WTC11 (cell line): ENCODE measurements at regions not wholly inside any gene's neighbourhood (a gene's known extent, or its start where the extent isn't known, plus 50 kb on each side); places are given as distances from the start of the nearest gene placed in this dataset.

Source experiments
- AFF4 ChIP-seq: sonication (generic); formaldehyde crosslinking; IDR thresholded peaks from 2 replicates; pipeline ENCODE4 v1.8.1; 2023; ENCODE audit warnings: mild to moderate bottlenecking, missing genetic modification reagents, borderline replicate concordance
- CREB1 ChIP-seq: sonication (generic); formaldehyde crosslinking; IDR thresholded peaks from 2 replicates; pipeline ENCODE4 v1.8.0; 2023; ENCODE audit warnings: mild to moderate bottlenecking, missing genetic modification reagents
- CREM ChIP-seq: sonication (generic); formaldehyde crosslinking; IDR thresholded peaks from 2 replicates; pipeline ENCODE4 v1.8.1; 2022; ENCODE audit warnings: mild to moderate bottlenecking, missing genetic modification reagents, moderate library complexity
- CTCF ChIP-seq: fragments of 200-600 bp; IDR thresholded peaks from 2 replicates; pipeline ENCODE4 v1.8.0; 2022; ENCODE audit warnings: antibody characterized with exemption
- E2F4 ChIP-seq: sonication (generic); formaldehyde crosslinking; IDR thresholded peaks from 2 replicates; pipeline ENCODE4 v1.8.1; 2022; ENCODE audit warnings: low read depth, mild to moderate bottlenecking, moderate library complexity, missing genetic modification reagents, borderline replicate concordance
- GABPB1 ChIP-seq: sonication (generic); formaldehyde crosslinking; IDR thresholded peaks from 2 replicates; pipeline ENCODE4 v1.8.1; 2023; ENCODE audit warnings: mild to moderate bottlenecking, missing genetic modification reagents
- JUN ChIP-seq: sonication (generic); formaldehyde crosslinking; IDR thresholded peaks from 2 replicates; pipeline ENCODE4 v1.8.0; 2023; ENCODE audit warnings: mild to moderate bottlenecking, missing genetic modification reagents
- MAX ChIP-seq: sonication (generic); formaldehyde crosslinking; IDR thresholded peaks from 2 replicates; pipeline ENCODE4 v1.8.0; 2022; ENCODE audit warnings: mild to moderate bottlenecking, missing genetic modification reagents
- MLX ChIP-seq: sonication (generic); formaldehyde crosslinking; IDR thresholded peaks from 2 replicates; pipeline ENCODE4 v1.8.1; 2023; ENCODE audit warnings: mild to moderate bottlenecking, missing genetic modification reagents, moderate library complexity
- SP1 ChIP-seq: sonication (generic); formaldehyde crosslinking; conservative IDR thresholded peaks from 2 replicates; pipeline ENCODE4 v1.8.1; 2022; ENCODE audit warnings: missing genetic modification reagents
- TEAD1 ChIP-seq: sonication (generic); formaldehyde crosslinking; IDR thresholded peaks from 2 replicates; pipeline ENCODE4 v1.8.0; 2022; ENCODE audit warnings: mild to moderate bottlenecking, missing genetic modification reagents
- USF2 ChIP-seq: sonication (generic); formaldehyde crosslinking; IDR thresholded peaks from 2 replicates; pipeline ENCODE4 v1.8.1; 2023; ENCODE audit warnings: mild to moderate bottlenecking, missing genetic modification reagents, moderate library complexity
- ZNF219 ChIP-seq: sonication (generic); formaldehyde crosslinking; IDR thresholded peaks from 2 replicates; pipeline ENCODE4 v1.8.0; 2023; ENCODE audit warnings: missing genetic modification reagents, mild to moderate bottlenecking, borderline replicate concordance
- ZNF396 ChIP-seq: fragments of 250-450 bp; sonication (Bioruptor Pico); IDR thresholded peaks from 2 replicates; pipeline ENCODE4 v1.8.0; 2021; ENCODE audit warnings: mild to moderate bottlenecking, moderate library complexity, borderline replicate concordance

- TF ChIP-seq CTCF (no peak), E2F4 (no peak), JUN (no peak), SP1 (CRISPR knock-in tag) (no peak), TEAD1 (CRISPR knock-in tag) (no peak), CREB1 (CRISPR knock-in tag) (no peak), ZNF396 (CRISPR knock-in tag) (no peak), ZNF219 (CRISPR knock-in tag) (no peak), MLX (CRISPR knock-in tag) (no peak), GABPB1 (no peak), USF2 (CRISPR knock-in tag) (no peak), CREM (CRISPR knock-in tag) (no peak), MAX (CRISPR knock-in tag) (no peak), AFF4 (no peak)
These were observed 171.0 kb upstream of the COL8A1 start for GRCh38 chr3:99467420-99467819.
